ENCODE measurements at regions not wholly inside any gene's neighbourhood (a gene's known extent, or its start where the extent isn't known, plus 50 kb on each side); places are given as distances from the start of the nearest gene placed in this dataset.
A peak's percentile ranks its signal among the peaks of the same experiment; 100 is the strongest.
"Not testable (repeated sequence)": the region's sequence is repeated elsewhere in the genome, so short reads cannot be mapped to it uniquely, and the experiment has no call there.

DNA sequence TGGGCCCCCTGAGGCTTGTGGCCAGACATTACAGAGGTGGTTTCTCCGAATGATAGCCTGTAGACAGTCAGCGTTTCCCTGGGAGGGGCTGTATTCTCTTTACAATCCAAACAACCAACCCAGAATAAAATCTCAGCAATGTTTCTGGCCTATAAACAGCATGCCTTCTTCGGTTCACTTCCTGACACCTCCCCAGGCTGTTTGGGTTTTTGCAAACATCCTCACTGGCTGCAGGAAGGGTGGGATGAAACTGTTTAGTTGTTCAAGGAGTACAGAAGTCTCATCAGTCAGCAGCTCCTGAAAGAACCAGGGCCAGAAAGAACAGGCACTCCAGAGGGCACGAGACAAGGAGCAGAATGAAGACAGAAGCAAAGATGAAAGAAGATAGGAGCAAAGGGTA lies 350.0 kb downstream of the QKI start:
- DNase-seq (ENCODE audit: low read depth), result peak; percentile 6

DNA sequence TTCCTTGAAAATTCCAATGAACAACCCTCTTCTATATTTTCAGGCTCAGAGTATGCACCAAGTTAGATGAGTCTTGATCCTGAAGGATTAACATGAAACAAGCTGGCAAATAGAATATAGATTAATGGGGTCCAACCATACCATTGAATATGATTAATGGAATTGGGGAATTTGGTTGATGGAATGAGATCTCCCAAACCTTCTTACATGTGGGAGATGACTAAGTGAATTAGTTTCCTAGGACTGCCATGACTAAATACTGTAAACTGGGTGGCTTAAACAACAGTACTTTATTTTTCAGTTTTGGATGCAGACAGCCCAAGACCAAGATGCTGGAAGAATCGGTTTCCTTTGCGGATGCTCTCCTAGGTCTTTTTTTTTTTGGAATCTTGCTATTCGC lies 347.0 kb downstream of the QKI start:
- DNase-seq (ENCODE audit: low read depth), result no peak

DNA sequence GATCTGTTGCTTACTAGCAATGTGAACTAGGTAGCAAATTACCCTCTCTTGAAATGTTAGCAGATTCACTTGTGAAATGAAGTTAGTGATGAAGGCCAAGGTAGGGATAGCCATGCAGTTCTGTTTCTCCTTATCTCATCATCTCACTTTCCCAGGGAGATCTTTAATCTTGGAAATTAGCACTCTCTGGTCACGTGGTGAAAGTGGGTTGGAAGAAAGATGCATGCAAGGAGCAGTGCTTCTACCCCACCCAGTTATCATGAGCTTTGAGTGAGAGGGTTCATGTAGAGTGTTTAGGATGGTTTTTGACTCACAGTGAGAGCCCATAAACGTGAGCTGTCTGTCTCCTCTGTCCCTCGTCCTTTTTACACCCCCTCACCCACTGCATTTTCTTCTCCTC lies 346.3 kb downstream of the QKI start:
- DNase-seq (ENCODE audit: low read depth), result no peak

DNA sequence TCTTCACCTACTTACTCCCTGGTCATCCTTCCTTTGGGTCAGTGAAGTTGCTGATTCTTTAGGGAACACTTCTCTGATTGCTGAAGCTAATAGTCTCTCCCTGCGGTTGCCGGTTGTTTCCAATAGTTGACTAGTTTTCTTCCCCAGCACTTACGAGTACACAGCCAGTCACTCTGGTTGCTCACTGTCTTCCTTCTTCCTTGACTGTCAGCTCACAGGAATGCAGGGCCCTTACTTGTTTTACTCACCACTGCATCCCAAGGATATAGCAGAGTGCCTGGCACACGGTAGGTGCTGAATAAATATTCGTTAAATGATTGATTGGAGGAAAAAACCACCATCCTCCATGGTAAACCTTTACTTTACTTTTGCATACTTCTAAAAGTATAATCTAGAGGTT lies 345.0 kb downstream of the QKI start:
- DNase-seq (ENCODE audit: low read depth), result no peak

DNA sequence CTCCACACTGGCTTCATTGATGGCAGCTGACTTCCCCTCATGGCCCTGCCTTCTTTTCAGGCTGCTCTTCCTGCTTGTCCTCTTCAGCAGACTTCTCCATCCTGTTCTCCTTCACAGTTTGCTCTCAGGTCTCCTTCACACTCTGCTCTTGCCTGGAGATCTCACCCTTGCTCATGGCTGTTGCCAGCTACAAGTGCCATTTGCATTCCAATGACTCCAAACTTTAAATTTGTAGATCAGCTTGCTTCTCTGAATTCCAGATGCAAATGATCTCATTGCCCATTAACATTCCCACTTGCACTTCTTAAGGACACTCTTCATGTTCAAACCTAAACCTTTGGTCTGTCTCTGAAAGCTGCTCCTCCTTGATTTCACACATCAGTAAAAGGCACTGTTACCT lies 343.0 kb downstream of the QKI start:
- DNase-seq (ENCODE audit: low read depth), result no peak

DNA sequence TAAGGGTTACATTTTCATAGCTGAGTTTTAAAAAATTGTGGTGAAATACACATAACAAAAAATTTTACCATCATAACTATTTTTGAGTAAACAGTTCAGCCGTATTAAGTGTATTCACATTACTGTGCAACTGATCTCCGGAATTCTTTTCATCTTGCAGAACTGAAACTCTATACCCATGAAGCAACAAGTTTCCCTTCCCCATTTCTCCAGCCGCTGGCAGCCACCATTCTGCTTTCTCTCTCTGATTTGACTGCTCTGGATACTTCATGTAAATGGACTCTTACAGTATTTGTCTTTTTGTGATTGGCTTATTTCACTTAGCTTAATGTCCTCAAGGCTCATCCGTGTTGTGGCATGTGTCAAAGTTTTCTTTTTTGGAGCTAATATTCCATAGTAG lies 341.6 kb downstream of the QKI start:
- peak; percentile 69 for DNase-seq (ENCODE audit: low read depth)

DNA sequence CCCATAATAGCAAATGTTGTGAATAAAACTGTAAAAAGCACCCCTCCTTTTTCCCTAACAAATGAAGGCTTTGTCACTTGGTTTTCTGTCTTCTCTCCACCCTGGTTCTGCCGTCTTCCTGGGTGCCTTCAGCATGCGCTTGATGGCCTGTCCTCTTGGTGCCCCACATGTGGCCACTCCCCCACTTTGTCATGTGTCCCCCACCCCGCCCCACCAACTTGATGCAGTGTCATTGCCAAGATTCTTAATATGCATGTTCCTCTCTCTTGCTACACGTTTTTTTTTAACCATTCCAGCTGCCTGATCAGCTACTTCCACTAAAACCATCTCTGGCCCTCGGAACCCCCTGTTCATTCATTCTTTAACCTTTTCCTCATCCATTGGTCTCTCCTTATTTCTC lies 340.3 kb downstream of the QKI start:
- DNase-seq (ENCODE audit: low read depth), result no peak

DNA sequence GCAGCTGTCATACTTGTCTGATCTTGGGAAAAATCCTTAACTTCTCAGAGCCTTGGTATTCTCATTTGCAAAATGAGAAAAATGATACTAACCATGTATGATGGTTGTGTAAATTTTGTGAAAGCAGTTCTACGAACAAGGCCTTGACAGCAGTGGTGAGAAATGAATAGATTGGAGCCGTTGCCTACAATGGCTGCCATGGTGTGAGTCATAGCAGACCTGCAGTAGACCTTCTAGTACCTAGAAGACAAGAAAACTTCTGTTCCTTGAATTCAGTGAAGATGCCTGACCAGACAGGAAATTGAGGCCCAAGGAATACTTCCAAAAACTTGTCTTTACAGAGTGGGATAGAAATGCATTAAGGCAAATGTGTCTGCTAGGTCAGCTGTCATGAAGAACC lies 338.9 kb downstream of the QKI start:
- no peak for DNase-seq (ENCODE audit: low read depth)

DNA sequence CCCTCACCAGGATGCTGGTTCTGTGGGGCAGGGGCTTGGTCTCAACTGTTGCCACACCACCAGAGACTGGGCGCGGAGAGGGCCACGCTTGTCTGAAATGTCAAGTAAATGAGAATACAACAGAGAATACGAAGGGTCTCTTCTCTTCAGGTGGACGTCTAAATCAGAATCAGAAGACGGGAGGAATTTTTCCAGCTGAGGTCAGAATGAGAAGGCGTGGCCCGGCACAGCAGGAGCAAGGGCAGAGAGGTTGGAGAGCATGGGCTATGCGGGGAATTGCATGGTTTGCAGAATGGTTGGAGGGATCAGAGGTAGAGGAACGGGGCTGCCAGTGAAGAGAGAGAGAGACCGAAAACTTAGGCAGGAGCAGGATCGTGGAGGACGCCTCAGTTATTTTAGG lies 337.9 kb downstream of the QKI start:
- no peak for DNase-seq (ENCODE audit: low read depth)

DNA sequence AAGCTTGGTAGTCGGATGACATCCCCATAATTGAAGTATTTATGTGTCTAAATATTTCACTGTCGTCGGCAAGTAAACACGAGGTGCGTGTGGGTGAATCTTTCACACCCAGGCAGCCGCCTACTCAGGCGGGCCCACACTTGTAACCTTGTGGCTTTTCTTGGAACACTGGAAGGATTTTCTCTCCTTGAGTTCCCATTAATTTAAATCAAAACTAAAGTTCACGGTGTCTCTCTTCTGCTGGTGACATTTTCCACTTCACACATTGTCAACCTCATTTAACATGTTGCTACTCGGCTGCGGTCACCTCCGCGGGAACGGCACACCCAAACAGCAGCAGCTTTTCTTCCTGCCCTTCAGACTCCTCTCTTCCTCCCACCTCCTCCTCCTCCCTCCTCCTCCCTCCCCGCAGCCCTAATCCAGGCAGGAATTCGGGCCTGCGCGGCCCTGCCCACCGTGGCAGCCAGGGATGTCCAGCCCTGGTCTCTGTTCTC lies 336.6 kb downstream of the QKI start:
- no peak for DNase-seq (ENCODE audit: low read depth)

DNA sequence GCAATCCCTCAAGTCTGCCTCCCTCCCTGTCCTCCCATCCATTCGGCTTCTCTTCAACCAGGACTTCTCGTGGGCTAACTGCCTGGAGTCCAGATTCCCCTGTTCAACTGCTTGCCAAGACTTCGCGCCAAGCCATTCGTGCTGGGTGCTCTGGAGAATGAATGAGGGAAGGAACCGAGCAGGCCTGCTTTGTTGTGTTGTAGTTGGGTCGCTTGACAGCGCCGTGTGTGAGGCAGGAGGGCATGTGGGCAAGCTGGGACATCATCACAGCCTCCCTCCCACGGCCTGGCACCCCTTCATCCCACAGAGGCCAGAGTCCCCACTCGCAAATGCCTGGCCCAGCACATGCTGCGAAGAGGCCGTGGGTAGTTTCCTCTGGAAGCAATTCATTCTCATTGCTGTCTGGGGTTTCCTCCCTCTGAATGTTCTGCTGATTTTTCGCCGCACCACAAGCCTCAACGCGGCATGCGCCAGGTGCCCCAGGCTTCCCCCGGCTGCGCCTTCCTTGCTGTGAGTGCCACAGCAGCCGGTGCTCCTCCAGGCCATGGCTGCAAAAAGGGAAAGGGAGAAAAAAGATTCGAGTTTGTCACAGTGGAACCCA lies 336.0 kb downstream of the QKI start:
- no peak for DNase-seq (ENCODE audit: low read depth)

DNA sequence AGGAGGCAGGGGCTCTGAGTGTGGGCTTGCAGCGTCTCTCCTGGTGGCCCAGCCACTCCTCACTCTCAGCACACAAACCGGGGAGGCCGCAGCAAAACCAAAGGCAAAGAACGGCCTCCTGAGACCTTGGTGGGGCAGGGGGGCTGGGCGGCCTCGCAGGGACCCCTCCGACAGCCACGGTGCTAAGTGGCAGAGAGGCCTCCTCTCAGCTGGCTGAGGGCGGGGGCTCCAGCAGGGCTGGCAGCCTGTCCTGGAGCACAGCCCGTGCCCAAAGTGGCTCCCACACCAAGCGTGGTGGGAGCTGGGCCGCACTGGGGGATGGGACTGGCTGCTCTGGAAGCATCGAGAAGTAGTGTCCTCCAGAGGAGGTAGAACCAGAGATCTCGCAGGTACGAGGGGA lies 334.4 kb downstream of the QKI start:
- DNase-seq (ENCODE audit: low read depth), result no peak

DNA sequence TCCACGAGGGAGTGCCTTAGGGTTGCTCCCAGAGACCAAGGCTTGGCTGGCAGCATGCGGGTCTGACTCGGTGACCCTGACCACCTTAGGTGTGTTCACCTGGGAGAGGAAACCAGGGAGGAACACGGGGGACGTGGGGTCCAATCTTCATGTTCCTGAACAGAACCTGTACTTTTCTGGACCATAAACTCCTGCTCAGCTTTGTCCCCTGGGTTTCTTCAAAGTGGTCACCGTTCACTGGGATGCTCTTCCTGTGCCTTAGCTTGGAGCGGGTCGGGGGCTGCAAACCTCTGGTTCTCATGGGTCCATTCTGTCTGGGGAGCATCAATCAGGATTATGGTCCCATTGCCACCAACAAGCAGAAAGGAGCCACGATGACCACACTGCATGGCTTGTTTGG lies 333.5 kb downstream of the QKI start:
- DNase-seq (ENCODE audit: low read depth), result no peak

DNA sequence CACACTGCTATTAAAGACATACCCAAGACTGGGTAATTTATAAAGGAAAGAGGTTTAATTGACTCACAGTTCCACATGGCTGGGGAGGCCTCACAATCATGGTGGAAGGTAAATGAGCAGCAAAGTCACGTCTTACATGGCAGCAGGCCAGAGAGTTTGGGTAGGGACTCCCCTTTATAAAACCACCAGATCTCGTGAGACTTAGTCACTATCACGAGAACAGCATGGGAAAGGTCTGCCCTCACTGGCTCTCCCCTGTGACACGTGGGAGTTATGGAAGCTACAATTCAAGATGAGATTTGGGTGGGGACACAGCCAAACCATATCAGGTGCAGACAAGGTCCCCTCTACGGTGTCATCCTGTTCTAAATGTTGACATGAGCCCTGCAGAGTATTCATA lies 332.5 kb downstream of the QKI start:
- not testable (repeated sequence) for DNase-seq (ENCODE audit: low read depth)

DNA sequence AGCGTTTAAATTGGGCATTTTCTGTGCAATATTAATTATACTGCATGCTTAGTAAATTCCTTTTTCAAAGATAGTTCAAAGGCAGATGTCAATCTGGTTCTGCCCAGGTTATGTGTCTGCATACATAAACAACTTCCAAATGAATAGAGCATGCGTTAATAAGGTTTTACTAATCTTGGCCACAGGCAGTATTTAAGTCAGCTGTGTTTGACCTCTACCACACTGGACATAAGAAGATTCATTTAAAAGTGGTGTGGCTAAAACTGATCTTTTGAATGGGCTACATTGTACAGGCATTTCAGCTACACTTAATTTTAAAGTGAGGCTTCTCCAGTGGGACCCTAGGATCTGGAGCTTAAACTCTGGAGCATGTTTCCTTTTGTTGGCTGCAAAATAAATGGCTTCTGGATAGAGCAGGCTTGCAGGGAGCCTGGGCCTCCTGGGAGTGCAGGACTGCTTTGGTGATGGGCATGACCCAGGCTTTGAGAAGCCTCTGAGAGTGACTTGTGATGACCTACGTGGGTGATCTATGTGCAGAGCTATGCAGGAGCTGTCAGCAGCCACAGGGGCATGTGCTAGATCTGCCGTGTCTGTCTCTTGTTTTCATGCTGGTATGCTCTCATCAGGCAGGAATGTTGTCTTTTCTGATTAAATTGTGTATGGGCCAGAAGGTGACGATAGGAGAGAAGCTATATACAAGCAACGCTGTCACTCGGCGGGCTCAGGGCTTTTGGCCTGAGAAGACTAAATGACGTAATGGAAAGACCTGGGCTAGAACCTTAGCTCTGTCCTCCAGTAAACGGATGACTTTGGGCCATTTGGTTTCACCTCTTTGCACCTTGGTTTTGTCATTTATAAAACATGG lies 331.2 kb downstream of the QKI start:
- peak; percentile 36 for DNase-seq (ENCODE audit: low read depth)

DNA sequence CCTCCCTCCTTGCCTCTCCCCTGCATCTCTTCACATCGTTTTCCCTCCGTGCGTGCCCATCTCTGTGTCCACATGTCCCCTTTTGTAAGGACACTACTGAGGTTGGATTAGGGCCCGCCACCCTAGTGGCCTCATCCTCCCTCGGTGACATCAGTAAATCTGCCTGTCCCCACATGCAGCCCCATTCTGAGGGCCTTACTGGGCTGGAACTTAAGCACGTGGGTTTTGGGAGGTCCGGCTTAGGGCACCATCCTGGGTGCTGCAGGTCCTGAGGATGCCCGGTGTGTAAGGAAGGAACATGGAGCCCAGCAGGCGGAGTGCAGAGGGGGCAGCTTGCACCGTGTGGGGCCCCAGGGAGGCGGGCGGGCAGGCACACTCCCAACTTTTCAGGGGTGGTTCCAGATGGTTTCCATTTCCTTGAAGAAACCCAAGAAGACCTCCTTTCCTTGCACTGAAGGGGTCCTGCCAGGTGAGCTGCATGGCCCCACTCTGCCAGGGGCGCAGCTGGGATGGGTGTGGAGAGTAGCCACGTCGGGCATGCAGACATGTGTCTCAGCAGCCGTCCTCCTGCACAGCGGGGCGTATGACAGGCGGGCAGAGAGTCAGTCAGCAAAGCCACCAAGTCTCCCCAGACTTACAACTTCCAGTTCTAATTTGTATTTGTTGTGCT lies 329.9 kb downstream of the QKI start:
- DNase-seq (ENCODE audit: low read depth), result no peak

DNA sequence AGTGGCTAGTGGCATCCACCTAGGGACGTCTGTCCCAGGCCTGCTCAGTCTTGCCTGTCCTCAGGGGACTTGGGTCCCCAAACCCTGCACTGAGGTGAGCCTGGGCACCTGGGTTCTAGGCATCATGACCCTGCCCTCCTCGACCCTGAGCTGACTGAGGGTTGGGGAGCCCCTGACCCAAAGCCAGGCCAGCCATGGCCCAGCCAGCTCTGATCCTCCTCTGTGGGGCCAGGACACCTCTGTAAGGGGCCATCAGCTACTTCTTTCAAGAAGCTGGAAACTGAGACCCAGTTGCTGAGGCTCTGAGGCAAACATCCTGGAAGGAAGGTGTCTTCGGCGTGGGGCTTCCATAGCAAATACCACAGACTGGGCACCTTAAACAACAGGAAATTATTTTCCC lies 329.3 kb downstream of the QKI start:
- DNase-seq (ENCODE audit: low read depth), result no peak

DNA sequence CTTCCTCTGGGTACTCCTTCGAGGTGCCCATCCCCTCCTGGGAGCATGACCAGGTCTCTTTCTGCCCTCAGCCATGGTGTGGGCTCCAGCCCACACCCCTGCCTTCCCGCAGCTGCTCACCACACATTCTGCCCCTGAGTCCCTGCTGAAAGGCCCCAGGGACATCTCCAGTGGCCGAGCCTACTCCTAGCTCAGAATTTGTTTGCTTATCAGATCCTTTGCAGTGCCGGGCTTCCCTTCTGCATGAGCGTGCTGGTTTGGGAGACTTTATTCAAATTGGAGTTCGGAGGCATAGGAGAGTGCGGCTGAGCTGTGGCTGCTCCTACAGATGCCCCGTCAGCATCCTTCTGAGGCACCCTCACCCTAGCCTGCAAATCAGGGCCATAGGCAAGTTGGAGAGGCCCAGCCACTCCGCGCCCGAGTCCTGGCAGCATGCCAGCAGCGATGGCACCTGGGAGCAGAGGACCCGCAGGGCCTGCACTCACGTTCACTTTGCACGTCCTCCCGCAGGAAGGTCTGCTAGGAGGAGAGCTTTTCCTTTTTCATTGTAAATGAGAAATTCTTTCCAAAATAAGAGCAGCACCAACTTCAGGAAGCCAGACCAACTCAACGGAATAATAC lies 327.3 kb downstream of the QKI start:
- DNase-seq (ENCODE audit: low read depth), result no peak

DNA sequence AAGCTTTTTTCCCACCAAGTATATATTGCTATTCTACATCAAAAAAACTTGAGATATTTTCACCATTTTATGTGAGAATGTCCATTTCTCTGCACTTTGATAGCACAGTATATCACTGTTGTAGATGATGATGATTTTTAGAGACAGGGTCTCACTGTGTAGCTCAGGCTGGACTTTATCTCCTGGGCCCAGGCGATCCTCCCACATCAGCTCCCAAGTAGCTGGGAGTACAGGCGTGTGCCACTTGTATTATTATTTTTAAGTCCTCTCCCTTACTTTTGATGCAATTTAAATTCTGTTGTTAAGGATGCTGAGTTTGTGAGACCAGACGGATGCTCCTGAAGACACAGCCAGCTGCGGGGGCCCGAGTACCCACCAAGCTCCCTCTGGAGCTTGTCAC lies 326.8 kb downstream of the QKI start:
- no peak for DNase-seq (ENCODE audit: low read depth)

DNA sequence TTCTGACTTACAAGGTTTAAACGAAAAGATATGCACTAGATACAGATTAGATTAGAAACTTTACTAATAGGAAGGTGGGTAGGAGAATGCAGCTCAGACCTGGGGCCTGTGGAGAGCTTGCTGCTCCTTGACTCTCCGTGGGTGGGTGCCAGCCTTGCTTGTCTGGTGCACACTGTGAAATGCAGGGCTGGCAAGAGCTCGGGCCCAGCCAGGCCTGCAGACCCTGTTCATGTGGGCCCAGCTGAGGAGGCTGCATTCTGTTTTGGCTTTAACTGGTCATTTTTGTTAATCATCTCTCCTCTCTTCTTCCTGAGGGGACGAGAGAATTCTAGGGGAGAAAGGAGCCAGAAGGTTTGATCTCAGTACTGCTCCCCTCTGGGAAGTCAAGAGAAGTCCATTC lies 325.4 kb downstream of the QKI start:
- no peak for DNase-seq (ENCODE audit: low read depth)

DNA sequence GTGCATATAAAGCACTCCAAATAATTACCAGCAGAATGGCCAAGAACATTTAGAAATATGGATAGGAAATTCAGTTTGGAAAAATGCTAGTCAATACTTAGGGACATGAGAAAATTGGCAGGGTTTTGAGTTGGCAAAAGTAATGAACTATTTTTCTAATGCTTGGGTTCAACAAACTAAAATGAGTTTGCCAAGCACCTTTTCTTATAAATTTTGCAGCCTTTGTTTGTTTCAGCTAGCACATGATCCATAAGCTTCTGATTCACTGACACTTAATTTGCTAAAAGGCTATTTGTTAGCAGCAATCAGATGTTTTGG lies 324.8 kb downstream of the QKI start:
- DNase-seq (ENCODE audit: low read depth), result no peak

DNA sequence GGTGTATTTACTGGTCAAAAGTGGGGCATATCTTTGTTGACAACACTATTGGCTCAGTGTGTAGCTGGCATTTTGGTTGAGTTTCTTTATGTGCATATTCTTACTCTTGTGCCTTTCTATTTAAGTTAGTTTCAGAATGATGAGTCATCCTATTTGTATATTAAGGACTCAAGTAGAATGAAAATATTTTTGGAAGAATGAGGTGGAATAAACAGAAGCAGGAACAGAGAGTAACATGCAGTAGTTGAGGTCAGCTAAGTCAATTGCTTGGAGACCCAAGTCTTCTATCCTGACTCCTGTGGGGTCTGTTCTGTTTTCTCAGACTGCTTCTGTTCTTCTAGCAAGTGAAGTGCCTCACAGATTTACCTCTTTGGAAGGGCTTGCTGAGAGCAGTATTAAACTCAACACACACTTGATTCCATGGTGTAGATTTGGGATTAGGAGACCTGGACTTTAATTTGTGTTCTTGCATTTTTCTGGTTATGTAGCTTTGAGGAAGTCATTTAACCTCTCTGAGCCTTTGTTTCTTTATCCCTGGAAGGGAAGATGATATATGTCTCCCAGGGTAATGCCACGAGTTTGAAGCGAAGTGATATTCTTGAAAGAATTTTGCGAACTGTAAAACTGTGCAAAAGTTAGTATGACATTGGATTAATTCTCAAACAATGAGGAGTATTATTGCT lies 324.3 kb downstream of the QKI start:
- DNase-seq (ENCODE audit: low read depth), result no peak
